Astrocyte of the spinal cord (primary cell): ENCODE measurements at regions not wholly inside any gene's neighbourhood (a gene's known extent, or its start where the extent isn't known, plus 50 kb on each side); places are given as distances from the start of the nearest gene placed in this dataset.

ENCODE experiments used
- DNase-seq: peaks from one replicate; pipeline ENCODE4 v3.0.0; 2011; ENCODE audit warnings: low read depth, low spot score
- H3K4me3 ChIP-seq: 2 replicates; pipeline ENCODE4 v1.5.1; 2011; ENCODE audit warnings: low read depth, mild to moderate bottlenecking, low read length, moderate library complexity
- CTCF ChIP-seq: IDR thresholded peaks from 2 replicates; pipeline ENCODE4 v1.5.1; 2012; ENCODE audit warnings: low read depth, mild to moderate bottlenecking, low read length, inconsistent platforms
- in situ Hi-C: cut with HindIII; loops from 2 replicates; pipeline ENCODE4 v1.10.0; 2017; ENCODE audit warnings: low sequenced_read_pairs

- DNase-seq = peak; percentile 89
- in situ Hi-C loops = no loop called here
- TF ChIP-seq CTCF = no peak
- no peak overlapping the region for H3K4me3 ChIP-seq
Measured at GRCh38 chr4:67035501-67035900, 509.8 kb downstream of the CENPC start.

- TF ChIP-seq CTCF = no peak
- no peak overlapping the region for H3K4me3 ChIP-seq
- peak; percentile 9 for DNase-seq
- in situ Hi-C loops = no loop called here
Measured at GRCh38 chr4:67030636-67031035, 514.7 kb downstream of the CENPC start.

GRCh38 chr4:67020438-67020797 lies 524.9 kb downstream of the CENPC start:
- TF ChIP-seq CTCF = no peak
- no peak for DNase-seq
- in situ Hi-C loops = no loop called here

GRCh38 chr4:67019686-67020437 lies 525.4 kb downstream of the CENPC start:
- no peak for TF ChIP-seq CTCF

More at GRCh38 chr4:67020438-67020797, 524.9 kb downstream of the CENPC start:
- H3K4me3 ChIP-seq = no peak overlapping the region

GRCh38 chr4:67014592-67014991 lies 530.7 kb downstream of the CENPC start:
- TF ChIP-seq CTCF = no peak
- DNase-seq = no peak
- H3K4me3 ChIP-seq = no peak overlapping the region
- in situ Hi-C loops = no loop called here

More at GRCh38 chr4:67019686-67020437, 525.4 kb downstream of the CENPC start:
- no peak overlapping the region for H3K4me3 ChIP-seq
- peak; percentile 6 for DNase-seq
- in situ Hi-C loops = no loop called here

GRCh38 chr4:67006791-67007190 lies 538.5 kb downstream of the CENPC start:
- in situ Hi-C loops = no loop called here
- TF ChIP-seq CTCF = no peak
- DNase-seq = no peak
- H3K4me3 ChIP-seq = no peak overlapping the region

GRCh38 chr4:66991521-66991920 lies 553.8 kb downstream of the CENPC start:
- peak; percentile 5 for DNase-seq
- in situ Hi-C loops = no loop called here
- no peak for TF ChIP-seq CTCF
- H3K4me3 ChIP-seq = no peak overlapping the region
